Panc1 (cell line): ENCODE measurements at regions not wholly inside any gene's neighbourhood (a gene's known extent, or its start where the extent isn't known, plus 50 kb on each side); places are given as distances from the start of the nearest gene placed in this dataset.

ENCODE experiments used
- POLR2AphosphoS5 ChIP-seq: IDR thresholded peaks from 2 replicates; pipeline ENCODE4 v1.6.1; 2012; ENCODE audit warnings: mild to moderate bottlenecking, low read depth, low read length, moderate library complexity
- REST ChIP-seq, 2 experiments: IDR thresholded peaks; 2 replicates each; pipeline ENCODE4 v1.6.1; 2011 to 2012; ENCODE audit warnings: low read depth in 2 of 2, control low read depth in 1 of 2, low read length in 1 of 2, mild to moderate bottlenecking in 1 of 2, moderate library complexity in 1 of 2; ENCODE audit not compliant: insufficient read depth in 1 of 2
- TCF7L2 ChIP-seq: IDR thresholded peaks from 2 replicates; pipeline ENCODE4 v1.6.1; 2011; ENCODE audit warnings: mild to moderate bottlenecking, low read depth, low read length, inconsistent platforms
- TF ChIP-seq, protein P1 (sequence below): fragments of 450-650 bp; IDR thresholded peaks from 2 replicates; pipeline ENCODE4 v1.5.1; 2017; ENCODE audit warnings: mild to moderate bottlenecking

DNA sequence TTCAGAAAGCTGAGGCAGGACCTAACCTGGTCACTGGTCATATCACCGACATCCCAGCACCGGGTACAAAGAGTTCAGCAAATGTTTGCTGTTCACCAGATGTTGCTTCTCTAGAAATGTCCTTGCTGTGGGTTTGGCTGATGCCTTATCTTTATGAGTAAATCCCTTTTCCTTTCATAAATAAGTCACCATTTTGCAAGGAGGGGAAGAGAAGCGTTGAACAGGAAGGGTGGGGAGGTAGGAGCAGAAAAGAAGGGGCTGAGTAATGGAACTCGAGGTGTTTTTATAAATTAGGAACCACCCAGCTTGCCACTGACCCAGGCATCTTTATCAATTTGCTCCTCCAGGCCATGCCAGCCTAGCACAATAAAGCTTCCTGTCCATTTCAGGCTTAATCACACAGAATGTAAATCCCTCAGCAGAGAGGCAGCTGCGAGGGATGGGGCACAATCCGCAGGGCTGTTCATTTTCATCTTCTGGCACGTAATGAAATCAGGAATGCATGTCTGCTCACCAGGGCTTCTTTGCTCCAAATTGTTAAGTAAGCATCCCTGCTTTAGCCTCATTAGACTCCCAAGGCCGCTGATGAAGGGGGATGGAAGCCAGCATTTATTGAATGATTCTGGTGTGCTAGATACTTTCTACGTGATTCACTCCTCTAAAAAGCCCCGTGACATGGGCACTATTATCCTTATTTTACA, 371.9 kb upstream of the CHD6 start:
- no peak for TF ChIP-seq POLR2AphosphoS5
- TF ChIP-seq, protein P1, sequence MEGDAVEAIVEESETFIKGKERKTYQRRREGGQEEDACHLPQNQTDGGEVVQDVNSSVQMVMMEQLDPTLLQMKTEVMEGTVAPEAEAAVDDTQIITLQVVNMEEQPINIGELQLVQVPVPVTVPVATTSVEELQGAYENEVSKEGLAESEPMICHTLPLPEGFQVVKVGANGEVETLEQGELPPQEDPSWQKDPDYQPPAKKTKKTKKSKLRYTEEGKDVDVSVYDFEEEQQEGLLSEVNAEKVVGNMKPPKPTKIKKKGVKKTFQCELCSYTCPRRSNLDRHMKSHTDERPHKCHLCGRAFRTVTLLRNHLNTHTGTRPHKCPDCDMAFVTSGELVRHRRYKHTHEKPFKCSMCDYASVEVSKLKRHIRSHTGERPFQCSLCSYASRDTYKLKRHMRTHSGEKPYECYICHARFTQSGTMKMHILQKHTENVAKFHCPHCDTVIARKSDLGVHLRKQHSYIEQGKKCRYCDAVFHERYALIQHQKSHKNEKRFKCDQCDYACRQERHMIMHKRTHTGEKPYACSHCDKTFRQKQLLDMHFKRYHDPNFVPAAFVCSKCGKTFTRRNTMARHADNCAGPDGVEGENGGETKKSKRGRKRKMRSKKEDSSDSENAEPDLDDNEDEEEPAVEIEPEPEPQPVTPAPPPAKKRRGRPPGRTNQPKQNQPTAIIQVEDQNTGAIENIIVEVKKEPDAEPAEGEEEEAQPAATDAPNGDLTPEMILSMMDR, result no peak
- no peak for TF ChIP-seq REST (IDR thresholded peaks at IDR 0.05; ENCODE audit: insufficient read depth in 1 of 2, low read depth in 2 of 2, low read length in 1 of 2)
- TF ChIP-seq TCF7L2, result no peak
